ENCODE measurements at regions not wholly inside any gene's neighbourhood (a gene's known extent, or its start where the extent isn't known, plus 50 kb on each side); places are given as distances from the start of the nearest gene placed in this dataset.

DNA sequence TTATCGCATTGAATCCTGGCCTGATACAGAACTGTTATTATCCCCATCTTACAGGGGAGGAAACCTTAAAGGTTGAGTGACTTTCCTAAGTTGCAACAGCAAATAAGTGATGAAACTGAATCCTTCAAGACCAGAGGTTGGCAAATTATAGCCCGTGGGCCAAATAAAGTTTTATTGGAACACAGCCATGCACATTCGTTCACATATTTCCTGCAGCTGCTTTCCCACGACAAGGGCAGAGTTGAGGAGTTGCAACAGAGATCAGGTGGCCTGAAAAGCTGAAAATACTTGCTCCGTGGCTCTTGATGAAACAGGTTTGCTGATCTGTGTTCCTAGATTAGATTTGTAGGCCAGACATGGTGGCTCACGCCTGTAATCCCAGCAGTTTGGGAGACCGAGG is 126.7 kb downstream of the PHETA1 start:
- POLR2A ChIA-PET: interaction anchor here (0.5 kb wide), 1 partner anchor 776 kb away, joined by 4 read pairs; no protein-coding TSS in a partner anchor
- H3K79me2 ChIP-seq (ENCODE audit: control insufficient read depth, insufficient read depth, low read length): no peaks in the 10 kb centered on the region

GRCh38 chr12:111240374-111240773 is 128.5 kb downstream of the PHETA1 start:
- POLR2A ChIA-PET: no interaction called here
- WGBS (ENCODE audit: insufficient coverage): no CpG with 5 or more reads among the region's 4 CpGs

More for the DNA sequence above, 126.7 kb downstream of the PHETA1 start:
- no peak overlapping the region for H3K4me3 ChIP-seq (ENCODE audit: control extremely low read depth in 1 of 5, extremely low read depth in 1 of 5, insufficient read depth in 1 of 5, low read depth in 2 of 5, low read length in 4 of 5)
- H2AFZ ChIP-seq (ENCODE audit: insufficient read depth, low read depth, low read length, poor library complexity, severe bottlenecking): no peak overlapping the region
- no peak overlapping the region for H3K9ac ChIP-seq (ENCODE audit: low read length)
- no peaks in the 10 kb centered on the region for H3K4me1 ChIP-seq (ENCODE audit: control insufficient read depth in 2 of 2, insufficient read depth in 2 of 2, low read length in 2 of 2)
- ATAC-seq (ENCODE audit: low read depth): no peak
- no peaks in the 10 kb centered on the region for H3K36me3 ChIP-seq (replicated peaks in 1 of 2; ENCODE audit: control extremely low read depth in 1 of 2, control insufficient read depth in 1 of 2, extremely low read depth in 1 of 2, insufficient read depth in 2 of 2, low read length in 1 of 2)
- CTCF ChIA-PET: no interaction called here
- no peaks in the 10 kb centered on the region for H4K20me1 ChIP-seq (ENCODE audit: control insufficient read depth, insufficient read depth, low read length, poor library complexity, severe bottlenecking)
- intact Hi-C loops (cut with micrococcal nuclease): no loop called here
- no peak overlapping the region for H3K4me3 Mint-ChIP-seq
- H3K9me3 ChIP-seq (ENCODE audit: control extremely low read depth in 1 of 3, control insufficient read depth in 2 of 3, insufficient read depth in 1 of 3, low read length in 2 of 3): peaks cover 0 to 16% (median 5%) of the 10 kb centered on the region in 3 donors
- H3K27me3 Mint-ChIP-seq: peaks cover 14% of the 10 kb centered on the region
- WGBS (ENCODE audit: insufficient coverage): 33% methylated on average over 4 of the region's 7 CpGs
- H3K9me3 Mint-ChIP-seq (ENCODE audit: insufficient read depth): peaks cover 2% of the 10 kb centered on the region
- H3K4me1 Mint-ChIP-seq: no peaks in the 10 kb centered on the region
- no peak overlapping the region for H3K27ac ChIP-seq (ENCODE audit: low read length in 2 of 2)
- no peak overlapping the region for H3K4me2 ChIP-seq (replicated peaks; ENCODE audit: low read depth, low read length, poor library complexity, severe bottlenecking)
- peaks cover 0 to 11% (median 3%) of the 10 kb centered on the region in 4 experiments for H3K27me3 ChIP-seq (replicated peaks in 1 of 4; ENCODE audit: control extremely low read depth in 1 of 4, control insufficient read depth in 3 of 4, insufficient read depth in 4 of 4, low read length in 3 of 4)
- no peak overlapping the region for H3K27ac Mint-ChIP-seq
- no peak for DNase-seq
- TF ChIP-seq CTCF (IDR thresholded peaks at IDR 0.05) (no peak), EZH2 (IDR thresholded peaks at IDR 0.05; ENCODE audit: borderline replicate concordance, insufficient read depth, low read depth, low read length, poor library complexity, severe bottlenecking) (no peak)

More at GRCh38 chr12:111240374-111240773, 128.5 kb downstream of the PHETA1 start:
- H3K27me3 Mint-ChIP-seq: peaks cover 17% of the 10 kb centered on the region
- H3K9me3 Mint-ChIP-seq (ENCODE audit: insufficient read depth): peaks cover 5% of the 10 kb centered on the region
- no peaks in the 10 kb centered on the region for H3K79me2 ChIP-seq (ENCODE audit: control insufficient read depth, insufficient read depth, low read length)
- intact Hi-C loops (cut with micrococcal nuclease): no loop called here
- DNase-seq (no peak), ATAC-seq (ENCODE audit: low read depth) (no peak)
- H3K9me3 ChIP-seq (ENCODE audit: control extremely low read depth in 1 of 3, control insufficient read depth in 2 of 3, insufficient read depth in 1 of 3, low read length in 2 of 3): peaks cover 0 to 26% (median 5%) of the 10 kb centered on the region in 3 donors
- no peak overlapping the region for H3K4me2 ChIP-seq (replicated peaks; ENCODE audit: low read depth, low read length, poor library complexity, severe bottlenecking)
- H3K27ac Mint-ChIP-seq: no peak overlapping the region
- H4K20me1 ChIP-seq (ENCODE audit: control insufficient read depth, insufficient read depth, low read length, poor library complexity, severe bottlenecking): no peaks in the 10 kb centered on the region
- H3K4me1 ChIP-seq (ENCODE audit: control insufficient read depth in 2 of 2, insufficient read depth in 2 of 2, low read length in 2 of 2): no peaks in the 10 kb centered on the region
- CTCF ChIA-PET: no interaction called here
- no peak overlapping the region for H2AFZ ChIP-seq (ENCODE audit: insufficient read depth, low read depth, low read length, poor library complexity, severe bottlenecking)
- H3K4me3 ChIP-seq (ENCODE audit: control extremely low read depth in 1 of 5, extremely low read depth in 1 of 5, insufficient read depth in 1 of 5, low read depth in 2 of 5, low read length in 4 of 5): no peak overlapping the region
- H3K36me3 ChIP-seq (replicated peaks in 1 of 2; ENCODE audit: control extremely low read depth in 1 of 2, control insufficient read depth in 1 of 2, extremely low read depth in 1 of 2, insufficient read depth in 2 of 2, low read length in 1 of 2): no peaks in the 10 kb centered on the region
- no peak overlapping the region for H3K9ac ChIP-seq (ENCODE audit: low read length)
- no peaks in the 10 kb centered on the region for H3K4me1 Mint-ChIP-seq
- H3K4me3 Mint-ChIP-seq: no peak overlapping the region
- TF ChIP-seq EZH2 (IDR thresholded peaks at IDR 0.05; ENCODE audit: borderline replicate concordance, insufficient read depth, low read depth, low read length, poor library complexity, severe bottlenecking): no peak
- no peak for TF ChIP-seq CTCF (IDR thresholded peaks at IDR 0.05)
- peaks cover 0 to 11% (median 3%) of the 10 kb centered on the region in 4 experiments for H3K27me3 ChIP-seq (replicated peaks in 1 of 4; ENCODE audit: control extremely low read depth in 1 of 4, control insufficient read depth in 3 of 4, insufficient read depth in 4 of 4, low read length in 3 of 4)
- no peak overlapping the region for H3K27ac ChIP-seq (ENCODE audit: low read length in 2 of 2)
